Urinary bladder (tissue), 3 donors: ENCODE measurements at regions not wholly inside any gene's neighbourhood (a gene's known extent, or its start where the extent isn't known, plus 50 kb on each side); places are given as distances from the start of the nearest gene placed in this dataset.

Source experiments
- DNase-seq: peaks from one replicate; pipeline ENCODE4 v3.0.0-alpha.2; 2015; ENCODE audit errors: extremely low spot score
- H3K27ac ChIP-seq: one replicate; pipeline ENCODE4 v1.5.1; 2013; ENCODE audit warnings: low read depth, mild to moderate bottlenecking, moderate library complexity
- H3K36me3 ChIP-seq: one replicate; pipeline ENCODE4 v1.6.1; 2013; ENCODE audit warnings: mild to moderate bottlenecking, moderate library complexity; ENCODE audit not compliant: insufficient read depth
- H3K4me1 ChIP-seq: one replicate; pipeline ENCODE4 v1.6.1; 2013; ENCODE audit warnings: mild to moderate bottlenecking, moderate library complexity; ENCODE audit not compliant: insufficient read depth
- H3K4me3 ChIP-seq: one replicate; pipeline ENCODE4 v1.5.1; 2013; ENCODE audit warnings: low read depth, low read length
- WGBS: extraction: QIAGEN DNeasy Blood & Tissue Kit; methylation state at CpG from one replicate; pipeline ENCODE4 v1.1.7; 2013; 5-methylcytosine and 5-hydroxymethylcytosine counted together
- donor health status: healthy with polysubstance abuse.
- donor health status: healthy.

- 83% methylated on average over 3 of the region's 3 CpGs for WGBS
- Histone ChIP-seq H3K36me3 (no peaks in the 10 kb centered on the region), H3K4me3 (no peak overlapping the region), H3K27ac (no peak overlapping the region), H3K4me1 (no peaks in the 10 kb centered on the region)
- no peak for DNase-seq
Observed at GRCh38 chr2:104434966-104435365, 418.9 kb upstream of the POU3F3 start.

DNA sequence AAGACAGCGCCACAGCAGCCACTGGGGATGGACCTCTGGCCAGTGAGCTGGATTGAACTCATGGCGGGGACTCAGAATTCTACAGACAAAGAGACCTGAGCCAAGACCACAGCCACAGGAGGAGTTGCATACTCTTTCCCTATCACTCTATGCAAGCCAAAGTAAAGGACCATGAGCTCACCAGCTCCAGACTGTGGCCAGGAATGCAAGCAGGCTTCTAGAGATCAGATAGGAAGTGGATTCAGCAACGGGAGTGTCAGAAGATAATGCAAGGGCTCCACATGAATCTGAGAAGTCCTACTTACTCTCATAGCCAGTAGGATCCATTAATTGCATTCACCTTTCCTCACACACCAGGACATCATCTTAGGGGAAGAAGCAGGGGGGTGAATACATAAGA is 415.4 kb upstream of the POU3F3 start:
- no peak for DNase-seq
- Histone ChIP-seq H3K27ac (no peak overlapping the region), H3K4me3 (no peak overlapping the region), H3K4me1 (no peaks in the 10 kb centered on the region), H3K36me3 (no peaks in the 10 kb centered on the region)
- 79% methylated on average over 3 of the region's 3 CpGs for WGBS

- WGBS = 85% methylated on average over 5 of the region's 5 CpGs
- H3K27ac ChIP-seq = no peak overlapping the region
- no peaks in the 10 kb centered on the region for H3K36me3 ChIP-seq
- H3K4me1 ChIP-seq = no peaks in the 10 kb centered on the region
- no peak overlapping the region for H3K4me3 ChIP-seq
- no peak for DNase-seq
Observed at GRCh38 chr2:104443145-104443544, 410.8 kb upstream of the POU3F3 start.

- Histone ChIP-seq H3K4me1 (no peaks in the 10 kb centered on the region), H3K27ac (no peak overlapping the region), H3K4me3 (no peak overlapping the region), H3K36me3 (no peaks in the 10 kb centered on the region)
- 80% methylated on average over 4 of the region's 4 CpGs for WGBS
- DNase-seq = no peak
Observed at GRCh38 chr2:104444392-104444791, 409.5 kb upstream of the POU3F3 start.

GRCh38 chr2:104444889-104445288 is 409.0 kb upstream of the POU3F3 start:
- Histone ChIP-seq H3K36me3 (no peaks in the 10 kb centered on the region), H3K27ac (no peak overlapping the region)
- 81% methylated on average over 3 of the region's 3 CpGs for WGBS

GRCh38 chr2:104447831-104448434 is 406.0 kb upstream of the POU3F3 start:
- 77% methylated on average over 2 of the region's 2 CpGs for WGBS
- DNase-seq = no peak

More at GRCh38 chr2:104444889-104445288, 409.0 kb upstream of the POU3F3 start:
- no peak for DNase-seq
- Histone ChIP-seq H3K4me1 (no peaks in the 10 kb centered on the region), H3K4me3 (no peak overlapping the region)

DNA sequence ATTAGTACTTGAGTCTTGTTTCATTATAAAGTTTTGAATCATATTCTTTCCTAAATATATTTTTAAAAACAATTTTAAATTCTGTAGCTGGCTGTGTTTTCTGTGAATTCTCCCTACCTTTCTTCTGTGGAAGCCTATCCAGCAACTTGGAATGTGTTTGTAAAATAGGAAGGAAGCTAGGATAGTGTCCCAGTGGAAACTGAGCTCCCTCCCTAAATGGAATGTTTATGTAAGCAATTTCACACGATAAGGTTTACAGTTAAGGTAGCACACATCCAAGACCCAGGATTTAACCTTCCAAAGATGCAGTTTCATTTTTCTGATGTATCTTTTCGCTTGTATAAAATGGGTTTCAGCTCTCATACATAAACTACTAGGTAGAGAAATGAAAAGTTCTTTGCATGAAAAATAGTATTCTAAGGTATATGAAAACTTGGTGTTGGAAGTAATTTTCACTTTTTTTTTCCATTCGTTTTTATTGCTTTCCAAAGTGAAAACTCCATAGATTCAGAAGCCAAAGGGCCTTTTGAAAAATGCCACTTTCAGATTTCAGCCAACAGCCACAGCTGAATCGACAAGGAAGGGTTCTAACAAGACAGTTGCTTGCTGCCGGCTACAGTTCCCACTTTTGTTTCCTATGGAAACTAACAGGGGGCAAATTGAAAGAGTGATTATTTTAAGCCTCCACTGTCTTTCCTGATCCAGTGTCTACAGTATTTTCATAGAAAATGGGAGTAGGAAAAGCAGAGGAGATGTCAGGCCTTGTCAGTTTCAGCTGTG is 405.1 kb upstream of the POU3F3 start:
- Histone ChIP-seq H3K4me3 (no peak overlapping the region), H3K4me1 (no peaks in the 10 kb centered on the region), H3K36me3 (no peaks in the 10 kb centered on the region), H3K27ac (no peak overlapping the region)
- WGBS = 47% methylated on average over 5 of the region's 5 CpGs
- DNase-seq = no peak

More at GRCh38 chr2:104447831-104448434, 406.0 kb upstream of the POU3F3 start:
- H3K4me3 ChIP-seq = no peak overlapping the region
- no peaks in the 10 kb centered on the region for H3K36me3 ChIP-seq
- H3K27ac ChIP-seq = no peak overlapping the region
- no peaks in the 10 kb centered on the region for H3K4me1 ChIP-seq

DNA sequence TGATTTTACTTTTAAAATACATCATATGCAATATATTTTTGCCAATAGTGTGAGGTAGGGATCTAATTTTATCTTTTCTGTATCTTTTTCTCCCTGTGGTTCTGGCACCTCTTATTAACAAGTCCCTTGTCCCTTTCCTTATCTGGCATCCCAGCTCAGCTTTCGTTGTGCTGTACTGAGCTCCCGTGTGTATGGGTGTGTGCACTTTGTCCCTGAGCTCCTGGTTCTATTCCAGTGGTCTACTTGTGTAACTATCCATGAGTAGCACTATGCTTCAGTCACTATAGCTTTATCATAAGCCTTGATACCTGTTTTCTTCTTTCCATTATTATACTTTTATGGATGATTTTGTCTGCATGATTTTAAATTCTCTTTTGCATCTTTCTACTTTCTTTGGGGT is 401.4 kb upstream of the POU3F3 start:
- no peak overlapping the region for H3K4me3 ChIP-seq
- H3K4me1 ChIP-seq = no peaks in the 10 kb centered on the region
- H3K36me3 ChIP-seq = no peaks in the 10 kb centered on the region
- DNase-seq = no peak
- WGBS = 71% methylated on average over 2 of the region's 2 CpGs
- no peak overlapping the region for H3K27ac ChIP-seq

DNA sequence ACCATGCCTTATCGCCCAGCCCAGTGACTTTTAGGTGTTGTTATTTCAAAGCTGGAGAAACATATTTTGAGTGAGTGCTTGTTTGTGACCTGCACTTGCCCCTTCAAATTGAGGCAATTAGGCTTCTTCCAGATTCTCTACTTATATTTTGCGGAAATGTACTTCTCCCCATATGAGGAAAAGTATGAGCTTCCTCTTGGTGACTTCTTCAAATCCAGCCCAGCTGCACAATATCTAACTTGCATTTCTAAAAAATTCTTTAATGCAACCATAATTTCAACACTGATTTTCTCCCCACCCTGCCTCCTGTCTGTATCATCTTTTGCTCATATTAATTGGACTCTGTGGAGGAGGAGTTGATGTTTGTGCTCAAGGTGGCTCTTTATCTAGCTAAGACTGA is 391.2 kb upstream of the POU3F3 start:
- H3K4me1 ChIP-seq = no peaks in the 10 kb centered on the region
- no peak overlapping the region for H3K27ac ChIP-seq
- 86% methylated on average over 2 of the region's 2 CpGs for WGBS
- no peak for DNase-seq
- no peak overlapping the region for H3K4me3 ChIP-seq
- H3K36me3 ChIP-seq = no peaks in the 10 kb centered on the region

DNA sequence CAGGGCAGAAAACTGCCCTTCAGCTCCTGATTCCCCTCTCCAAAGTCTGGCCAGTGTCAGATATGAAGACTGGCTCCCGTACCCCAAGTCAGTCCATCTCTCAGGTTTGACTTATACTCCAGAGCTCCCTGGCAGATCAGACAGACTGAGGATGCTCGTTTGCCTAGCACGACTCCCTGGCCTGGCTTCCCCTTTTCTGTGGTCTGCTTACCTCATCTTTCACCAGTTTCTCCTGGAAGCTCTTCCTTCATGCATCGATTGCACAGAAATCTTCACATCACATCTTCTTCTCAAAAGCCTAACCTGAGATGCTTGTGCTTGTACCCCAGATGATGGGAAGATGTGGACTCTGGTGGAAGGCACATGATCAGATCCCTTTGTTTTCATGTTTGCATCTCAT is 387.9 kb upstream of the POU3F3 start:
- H3K4me1 ChIP-seq = no peaks in the 10 kb centered on the region
- no peak overlapping the region for H3K27ac ChIP-seq
- H3K4me3 ChIP-seq = no peak overlapping the region
- DNase-seq = no peak
- WGBS = 67% methylated on average over 4 of the region's 4 CpGs
- no peaks in the 10 kb centered on the region for H3K36me3 ChIP-seq

DNA sequence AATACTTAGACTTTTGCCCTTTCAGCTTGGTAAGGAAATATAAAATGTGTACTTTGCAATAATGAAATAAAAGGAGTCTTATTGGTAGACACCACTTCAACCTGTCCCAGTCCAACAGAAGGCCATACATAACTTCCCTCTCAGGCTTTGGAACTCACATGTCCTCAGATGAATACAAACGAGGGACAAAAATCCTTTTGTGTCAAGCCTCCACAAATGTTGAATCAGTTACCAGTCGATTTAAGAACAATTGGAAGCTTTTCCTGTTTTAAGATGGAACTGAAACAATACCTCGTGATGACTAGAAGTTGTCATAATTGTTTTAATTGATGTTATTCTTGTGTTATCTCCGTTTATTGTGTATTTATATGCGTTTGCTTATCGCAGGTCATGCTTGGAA is 385.1 kb upstream of the POU3F3 start:
- Histone ChIP-seq H3K27ac (no peak overlapping the region), H3K36me3 (no peaks in the 10 kb centered on the region), H3K4me3 (no peak overlapping the region), H3K4me1 (no peaks in the 10 kb centered on the region)
- 24% methylated on average over 6 of the region's 6 CpGs for WGBS
- DNase-seq = no peak

GRCh38 chr2:104472076-104472475 is 381.8 kb upstream of the POU3F3 start:
- no peaks in the 10 kb centered on the region for H3K4me1 ChIP-seq
- 71% methylated on average over 2 of the region's 2 CpGs for WGBS
- no peaks in the 10 kb centered on the region for H3K36me3 ChIP-seq
- H3K4me3 ChIP-seq = no peak overlapping the region
- DNase-seq = no peak
- H3K27ac ChIP-seq = no peak overlapping the region

GRCh38 chr2:104473546-104473945 is 380.4 kb upstream of the POU3F3 start:
- 72% methylated on average over 2 of the region's 2 CpGs for WGBS
- no peaks in the 10 kb centered on the region for H3K4me1 ChIP-seq
- no peak for DNase-seq
- no peak overlapping the region for H3K27ac ChIP-seq
- no peak overlapping the region for H3K4me3 ChIP-seq
- H3K36me3 ChIP-seq = no peaks in the 10 kb centered on the region

GRCh38 chr2:104474716-104475115 is 379.2 kb upstream of the POU3F3 start:
- DNase-seq = no peak
- no peak overlapping the region for H3K27ac ChIP-seq
- no peak overlapping the region for H3K4me3 ChIP-seq
- H3K4me1 ChIP-seq = no peaks in the 10 kb centered on the region
- H3K36me3 ChIP-seq = no peaks in the 10 kb centered on the region
- WGBS = 53% methylated on average over 6 of the region's 6 CpGs
